T-helper 1 cell treated with Interleukin-12 subunit alpha and Interleukin-12 subunit beta and Interleukin-4 antibody, amounts not matched to agents 30 ng/mL and 1 ng/mL, for 36 hours (primary cell): ENCODE measurements at regions not wholly inside any gene's neighbourhood (a gene's known extent, or its start where the extent isn't known, plus 50 kb on each side); places are given as distances from the start of the nearest gene placed in this dataset.

Experiments used
- intact Hi-C: fragments of 100-400 bp; cut with micrococcal nuclease; formaldehyde crosslinking; loops from one replicate; pipeline ENCODE4 v1.15.1; 2024

GRCh38 chr7:17481118-17481517 lies 182.7 kb downstream of the AHR start:
- intact Hi-C loops, result no loop called here

GRCh38 chr7:17485368-17485767 lies 186.9 kb downstream of the AHR start:
- intact Hi-C loops, result no loop called here

- intact Hi-C loops, result no loop called here
These were observed 187.5 kb downstream of the AHR start for GRCh38 chr7:17485904-17486303.

GRCh38 chr7:17486835-17487234 lies 188.4 kb downstream of the AHR start:
- intact Hi-C loops, result no loop called here

GRCh38 chr7:17487343-17487742 lies 188.9 kb downstream of the AHR start:
- intact Hi-C loops, result no loop called here

- intact Hi-C loops, result no loop called here
These were observed 190.4 kb downstream of the AHR start for GRCh38 chr7:17488829-17489228.

- intact Hi-C loops, result no loop called here
These were observed 191.5 kb downstream of the AHR start for GRCh38 chr7:17489961-17490360.

GRCh38 chr7:17490825-17491224 lies 192.4 kb downstream of the AHR start:
- intact Hi-C loops, result no loop called here

- intact Hi-C loops, result no loop called here
These were observed 194.0 kb downstream of the AHR start for GRCh38 chr7:17492437-17492836.

- intact Hi-C loops, result no loop called here
These were observed 195.0 kb downstream of the AHR start for GRCh38 chr7:17493446-17493845.

GRCh38 chr7:17495655-17496394 lies 197.4 kb downstream of the AHR start:
- intact Hi-C loops, result no loop called here

- intact Hi-C loops, result no loop called here
These were observed 198.7 kb downstream of the AHR start for GRCh38 chr7:17497136-17497535.

GRCh38 chr7:17497549-17498167 lies 199.2 kb downstream of the AHR start:
- intact Hi-C loops, result no loop called here

- intact Hi-C loops, result no loop called here
These were observed 199.8 kb downstream of the AHR start for GRCh38 chr7:17498230-17498629.

GRCh38 chr7:17500736-17501135 lies 202.3 kb downstream of the AHR start:
- intact Hi-C loops, result no loop called here

- intact Hi-C loops, result no loop called here
These were observed 203.2 kb downstream of the AHR start for GRCh38 chr7:17501441-17502212.

- intact Hi-C loops, result no loop called here
These were observed 204.0 kb downstream of the AHR start for GRCh38 chr7:17502213-17503060.

- intact Hi-C loops, result no loop called here
These were observed 207.6 kb downstream of the AHR start for GRCh38 chr7:17506095-17506494.

GRCh38 chr7:17506596-17506995 lies 208.1 kb downstream of the AHR start:
- intact Hi-C loops, result no loop called here

GRCh38 chr7:17507717-17508116 lies 209.3 kb downstream of the AHR start:
- intact Hi-C loops, result no loop called here

- intact Hi-C loops, result no loop called here
These were observed 213.8 kb downstream of the AHR start for GRCh38 chr7:17512181-17512675.
